ENCODE measurements at regions not wholly inside any gene's neighbourhood (a gene's known extent, or its start where the extent isn't known, plus 50 kb on each side); places are given as distances from the start of the nearest gene placed in this dataset.

GRCh38 chr6:78500299-78501089 lies 366.9 kb upstream of the IRAK1BP1 start:
- TF ChIP-seq POLR2A (IDR thresholded peaks at IDR 0.05; ENCODE audit: low read depth, low read length) = no peak
- TF ChIP-seq PAX5 (IDR thresholded peaks at IDR 0.05; ENCODE audit: insufficient read depth, low read length, severe bottlenecking) = no peak
- no peak for TF ChIP-seq SPI1 (IDR thresholded peaks at IDR 0.05; ENCODE audit: low read depth, low read length)
- TF ChIP-seq POLR2AphosphoS5 (IDR thresholded peaks at IDR 0.05; ENCODE audit: low read depth, low read length) = no peak
- TF ChIP-seq TAF1 (IDR thresholded peaks at IDR 0.05; ENCODE audit: low read depth, low read length) = no peak
- no peak for TF ChIP-seq POU2F2 (IDR thresholded peaks at IDR 0.05; ENCODE audit: low read depth, low read length)
- FAIRE-seq = no peak
- DNase-seq (ENCODE audit: insufficient read length, low spot score) = no peak

GRCh38 chr6:78502386-78502887 lies 364.9 kb upstream of the IRAK1BP1 start:
- no peak for DNase-seq (ENCODE audit: insufficient read length, low spot score)

GRCh38 chr6:78505178-78505577 lies 362.2 kb upstream of the IRAK1BP1 start:
- DNase-seq (ENCODE audit: insufficient read length, low spot score) = no peak
- TF ChIP-seq POLR2A (IDR thresholded peaks at IDR 0.05; ENCODE audit: low read depth, low read length) (no peak), POLR2AphosphoS5 (IDR thresholded peaks at IDR 0.05; ENCODE audit: low read depth, low read length) (no peak), PAX5 (IDR thresholded peaks at IDR 0.05; ENCODE audit: insufficient read depth, low read length, severe bottlenecking) (no peak), SPI1 (IDR thresholded peaks at IDR 0.05; ENCODE audit: low read depth, low read length) (no peak), TAF1 (IDR thresholded peaks at IDR 0.05; ENCODE audit: low read depth, low read length) (no peak), POU2F2 (IDR thresholded peaks at IDR 0.05; ENCODE audit: low read depth, low read length) (no peak)
- FAIRE-seq = no peak

More at GRCh38 chr6:78502386-78502887, 364.9 kb upstream of the IRAK1BP1 start:
- TF ChIP-seq POU2F2 (IDR thresholded peaks at IDR 0.05; ENCODE audit: low read depth, low read length) (no peak), POLR2AphosphoS5 (IDR thresholded peaks at IDR 0.05; ENCODE audit: low read depth, low read length) (no peak), PAX5 (IDR thresholded peaks at IDR 0.05; ENCODE audit: insufficient read depth, low read length, severe bottlenecking) (no peak), SPI1 (IDR thresholded peaks at IDR 0.05; ENCODE audit: low read depth, low read length) (no peak), POLR2A (IDR thresholded peaks at IDR 0.05; ENCODE audit: low read depth, low read length) (no peak)
- no peak for FAIRE-seq

GRCh38 chr6:78511009-78511408 lies 356.3 kb upstream of the IRAK1BP1 start:
- DNase-seq (ENCODE audit: insufficient read length, low spot score) (no peak), FAIRE-seq (no peak)
- no peak for TF ChIP-seq SPI1 (IDR thresholded peaks at IDR 0.05; ENCODE audit: low read depth, low read length)
- TF ChIP-seq POU2F2 (IDR thresholded peaks at IDR 0.05; ENCODE audit: low read depth, low read length) = no peak
- no peak for TF ChIP-seq PAX5 (IDR thresholded peaks at IDR 0.05; ENCODE audit: insufficient read depth, low read length, severe bottlenecking)
- no peak for TF ChIP-seq POLR2A (IDR thresholded peaks at IDR 0.05; ENCODE audit: low read depth, low read length)
- no peak for TF ChIP-seq POLR2AphosphoS5 (IDR thresholded peaks at IDR 0.05; ENCODE audit: low read depth, low read length)
- TF ChIP-seq TAF1 (IDR thresholded peaks at IDR 0.05; ENCODE audit: low read depth, low read length) = no peak

- TF ChIP-seq TAF1 (IDR thresholded peaks at IDR 0.05; ENCODE audit: low read depth, low read length) (no peak), POU2F2 (IDR thresholded peaks at IDR 0.05; ENCODE audit: low read depth, low read length) (no peak), POLR2AphosphoS5 (IDR thresholded peaks at IDR 0.05; ENCODE audit: low read depth, low read length) (no peak), PAX5 (IDR thresholded peaks at IDR 0.05; ENCODE audit: insufficient read depth, low read length, severe bottlenecking) (no peak), SPI1 (IDR thresholded peaks at IDR 0.05; ENCODE audit: low read depth, low read length) (no peak), POLR2A (IDR thresholded peaks at IDR 0.05; ENCODE audit: low read depth, low read length) (no peak)
- DNase-seq (ENCODE audit: insufficient read length, low spot score) (no peak), FAIRE-seq (no peak)
Measured at GRCh38 chr6:78513856-78514255, 353.5 kb upstream of the IRAK1BP1 start.

- FAIRE-seq = no peak
- no peak for DNase-seq (ENCODE audit: insufficient read length, low spot score)
- TF ChIP-seq PAX5 (IDR thresholded peaks at IDR 0.05; ENCODE audit: insufficient read depth, low read length, severe bottlenecking) = no peak
- no peak for TF ChIP-seq POLR2A (IDR thresholded peaks at IDR 0.05; ENCODE audit: low read depth, low read length)
- no peak for TF ChIP-seq SPI1 (IDR thresholded peaks at IDR 0.05; ENCODE audit: low read depth, low read length)
- no peak for TF ChIP-seq POU2F2 (IDR thresholded peaks at IDR 0.05; ENCODE audit: low read depth, low read length)
- TF ChIP-seq POLR2AphosphoS5 (IDR thresholded peaks at IDR 0.05; ENCODE audit: low read depth, low read length) = no peak
- no peak for TF ChIP-seq TAF1 (IDR thresholded peaks at IDR 0.05; ENCODE audit: low read depth, low read length)
Measured at GRCh38 chr6:78515271-78515670, 352.1 kb upstream of the IRAK1BP1 start.

- TF ChIP-seq TAF1 (IDR thresholded peaks at IDR 0.05; ENCODE audit: low read depth, low read length) (no peak), POU2F2 (IDR thresholded peaks at IDR 0.05; ENCODE audit: low read depth, low read length) (no peak), POLR2AphosphoS5 (IDR thresholded peaks at IDR 0.05; ENCODE audit: low read depth, low read length) (no peak)
- FAIRE-seq (no peak), DNase-seq (ENCODE audit: insufficient read length, low spot score) (no peak)
Measured at GRCh38 chr6:78517399-78517798, 350.0 kb upstream of the IRAK1BP1 start.

- no peak for TF ChIP-seq POU2F2 (IDR thresholded peaks at IDR 0.05; ENCODE audit: low read depth, low read length)
- no peak for TF ChIP-seq SPI1 (IDR thresholded peaks at IDR 0.05; ENCODE audit: low read depth, low read length)
- no peak for TF ChIP-seq TAF1 (IDR thresholded peaks at IDR 0.05; ENCODE audit: low read depth, low read length)
- no peak for TF ChIP-seq POLR2AphosphoS5 (IDR thresholded peaks at IDR 0.05; ENCODE audit: low read depth, low read length)
- TF ChIP-seq POLR2A (IDR thresholded peaks at IDR 0.05; ENCODE audit: low read depth, low read length) = no peak
- TF ChIP-seq PAX5 (IDR thresholded peaks at IDR 0.05; ENCODE audit: insufficient read depth, low read length, severe bottlenecking) = no peak
- no peak for FAIRE-seq
- no peak for DNase-seq (ENCODE audit: insufficient read length, low spot score)
Measured at GRCh38 chr6:78523622-78524021, 343.7 kb upstream of the IRAK1BP1 start.

GRCh38 chr6:78525976-78526375 lies 341.4 kb upstream of the IRAK1BP1 start:
- no peak for TF ChIP-seq SPI1 (IDR thresholded peaks at IDR 0.05; ENCODE audit: low read depth, low read length)
- no peak for TF ChIP-seq PAX5 (IDR thresholded peaks at IDR 0.05; ENCODE audit: insufficient read depth, low read length, severe bottlenecking)
- TF ChIP-seq TAF1 (IDR thresholded peaks at IDR 0.05; ENCODE audit: low read depth, low read length) = no peak
- TF ChIP-seq POU2F2 (IDR thresholded peaks at IDR 0.05; ENCODE audit: low read depth, low read length) = no peak
- no peak for TF ChIP-seq POLR2AphosphoS5 (IDR thresholded peaks at IDR 0.05; ENCODE audit: low read depth, low read length)
- no peak for TF ChIP-seq POLR2A (IDR thresholded peaks at IDR 0.05; ENCODE audit: low read depth, low read length)
- no peak for FAIRE-seq

More at GRCh38 chr6:78525976-78526375, 341.4 kb upstream of the IRAK1BP1 start:
- DNase-seq (ENCODE audit: insufficient read length, low spot score) = no peak
